Adrenal gland (tissue), 9 donors: ENCODE measurements at regions not wholly inside any gene's neighbourhood (a gene's known extent, or its start where the extent isn't known, plus 50 kb on each side); places are given as distances from the start of the nearest gene placed in this dataset.

Source experiments
- DNase-seq, 7 donors: peaks; one replicate each; pipeline ENCODE4 v3.0.0-alpha.2; 2019 to 2020
- H3K27ac ChIP-seq, 5 donors: fragments of 200-600 bp; sonication (generic) in 4 of 5; 1 replicate in 3 of 5; 2 replicates in 2 of 5; pipeline versions ENCODE4 v1.5.1 to v1.8.0; 2016 to 2020; ENCODE audit warnings: mild to moderate bottlenecking in 1 of 5
- H3K27me3 ChIP-seq: fragments of 200-600 bp; 2 replicates; pipeline ENCODE4 v1.8.0; 2021
- H3K36me3 ChIP-seq, 2 donors: fragments of 200-600 bp; replicated peaks in 1 of 2; 1 replicate in 1 of 2; 2 replicates in 1 of 2; pipeline versions ENCODE4 v1.5.1 to v1.8.0; 2018 to 2022
- H3K4me1 ChIP-seq, 2 donors: fragments of 200-600 bp; replicated peaks in 1 of 2; 1 replicate in 1 of 2; 2 replicates in 1 of 2; pipeline versions ENCODE4 v1.5.1 to v1.8.0; 2018 to 2021
- H3K4me3 ChIP-seq, 4 donors: fragments of 200-600 bp; sonication (generic) in 3 of 4; one replicate each; pipeline ENCODE4 v1.5.1; 2016 to 2018
- H3K9me3 ChIP-seq, 3 donors: fragments of 200-600 bp; sonication (generic) in 1 of 3; replicated peaks in 1 of 3; 1 replicate in 2 of 3; 2 replicates in 1 of 3; pipeline versions ENCODE4 v1.5.1 to v1.8.0; 2016 to 2021
- CTCF ChIP-seq, 6 experiments: fragments of 450-650 bp in 4 of 6; fragments of 200-600 bp in 2 of 6; sonication (generic) in 1 of 6; IDR thresholded peaks; 1 replicate in 5 of 6; 2 replicates in 1 of 6; pipeline versions ENCODE4 v1.5.1 to v1.8.0; 2016 to 2021; ENCODE audit warnings: antibody characterized with exemption in 6 of 6, mild to moderate bottlenecking in 2 of 6, moderate library complexity in 1 of 6
- POLR2A ChIP-seq, 2 donors: fragments of 450-650 bp; IDR thresholded peaks; one replicate each; pipeline ENCODE4 v1.6.1; 2017; ENCODE audit warnings: antibody characterized with exemption in 2 of 2, mild to moderate bottlenecking in 2 of 2, moderate library complexity in 1 of 2
- WGBS, 4 donors: extraction: QIAGEN DNeasy Blood & Tissue Kit in 2 of 4; methylation state at CpG; one replicate each; pipeline versions ENCODE4 v1.1.5 to v1.1.7; 2013 to 2017; 5-methylcytosine and 5-hydroxymethylcytosine counted together
- intact Hi-C, 2 donors: fragments of 100-400 bp; cut with DNase I; formaldehyde crosslinking; loops; one replicate each; pipeline versions ENCODE4 v1.14.1 to v1.15.0; 2022 to 2023
- donor health status: healthy with polysubstance abuse.
- donor health status: Bipolar disorder and iron deficiency.
- donor health status: DM: yes; HTN: yes; CAD: no.
- donor health status: DM: no; HTN: no; CAD: no.
- donor health status: DM: no; HTN: no; CAD: no.

- no peak for DNase-seq
- WGBS, 4 donors = 63 to 81% (median 71%) methylated on average over 4 of the region's 4 CpGs
- Histone ChIP-seq H3K27me3 (no peaks in the 10 kb centered on the region), H3K36me3 (no peaks in the 10 kb centered on the region), H3K27ac (no peak overlapping the region), H3K9me3 (no peaks in the 10 kb centered on the region), H3K4me3 (no peak overlapping the region), H3K4me1 (no peaks in the 10 kb centered on the region)
- TF ChIP-seq CTCF (IDR thresholded peaks at IDR 0.05) (no peak), POLR2A (IDR thresholded peaks at IDR 0.05) (no peak)
- intact Hi-C loops = no loop called here
Measured at GRCh38 chr3:147218965-147219364, 187.4 kb downstream of the ZIC4 start.

GRCh38 chr3:147216143-147216673 lies 190.1 kb downstream of the ZIC4 start:
- H3K4me1 ChIP-seq = no peaks in the 10 kb centered on the region
- TF ChIP-seq POLR2A (IDR thresholded peaks at IDR 0.05) = no peak
- TF ChIP-seq CTCF (IDR thresholded peaks at IDR 0.05) = no peak
- intact Hi-C loops = no loop called here

GRCh38 chr3:147215660-147216059 lies 190.7 kb downstream of the ZIC4 start:
- intact Hi-C loops = no loop called here
- Histone ChIP-seq H3K27me3 (no peaks in the 10 kb centered on the region), H3K4me3 (no peak overlapping the region), H3K27ac (no peak overlapping the region), H3K9me3 (no peaks in the 10 kb centered on the region), H3K36me3 (no peaks in the 10 kb centered on the region), H3K4me1 (no peaks in the 10 kb centered on the region)
- no peak for DNase-seq
- no peak for TF ChIP-seq POLR2A (IDR thresholded peaks at IDR 0.05)
- TF ChIP-seq CTCF (IDR thresholded peaks at IDR 0.05) = no peak

More at GRCh38 chr3:147216143-147216673, 190.1 kb downstream of the ZIC4 start:
- no peak for DNase-seq
- no peak overlapping the region for H3K27ac ChIP-seq
- no peak overlapping the region for H3K4me3 ChIP-seq
- 59 to 76% (median 65%) methylated on average over 1 of the region's 1 CpG for WGBS, 4 donors
- H3K36me3 ChIP-seq = no peaks in the 10 kb centered on the region
- no peaks in the 10 kb centered on the region for H3K9me3 ChIP-seq
- H3K27me3 ChIP-seq = no peaks in the 10 kb centered on the region

DNA sequence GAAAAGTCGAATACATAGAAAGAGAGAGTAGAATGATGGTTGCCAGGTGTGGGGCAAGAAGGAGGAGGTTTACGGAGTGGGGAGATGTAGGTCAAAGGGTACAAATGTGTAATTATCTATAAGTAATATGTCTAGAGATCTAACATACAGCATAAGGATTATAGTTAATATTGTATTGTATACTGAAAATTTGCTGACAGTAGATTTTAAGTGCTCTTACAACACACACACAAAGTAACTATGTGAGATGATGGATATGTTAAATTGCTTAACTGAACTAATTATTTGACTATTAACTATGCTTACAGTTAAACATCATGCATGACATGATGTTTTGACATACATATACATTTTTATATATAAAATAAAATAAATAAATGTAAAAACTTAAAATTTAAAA lies 192.7 kb downstream of the ZIC4 start:
- no peaks in the 10 kb centered on the region for H3K9me3 ChIP-seq
- no peaks in the 10 kb centered on the region for H3K4me1 ChIP-seq
- H3K27ac ChIP-seq = no peak overlapping the region
- H3K36me3 ChIP-seq = no peaks in the 10 kb centered on the region
- H3K27me3 ChIP-seq = no peaks in the 10 kb centered on the region
- intact Hi-C loops = no loop called here
- 85 to 89% (median 87%) methylated on average over 2 of the region's 2 CpGs for WGBS, 4 donors
- no peak overlapping the region for H3K4me3 ChIP-seq
- TF ChIP-seq POLR2A (IDR thresholded peaks at IDR 0.05) = no peak
- TF ChIP-seq CTCF (IDR thresholded peaks at IDR 0.05) = no peak
- no peak for DNase-seq
